ENCODE measurements at regions not wholly inside any gene's neighbourhood (a gene's known extent, or its start where the extent isn't known, plus 50 kb on each side); places are given as distances from the start of the nearest gene placed in this dataset.

- H3K23ac ChIP-seq (ENCODE audit: insufficient read length, low read depth, low read length), result no peak overlapping the region
- no peaks in the 10 kb centered on the region for H3K79me2 ChIP-seq (ENCODE audit: insufficient read depth, low read length)
- no peaks in the 10 kb centered on the region for H3K9me3 ChIP-seq (ENCODE audit: control insufficient read depth, low read depth, low read length)
- Mint-ChIP-seq H3K27ac (no peak overlapping the region), H3K4me3 (no peak overlapping the region), H3K4me1 (peaks cover 0 to 6% of the 10 kb centered on the region in 2 experiments; a peak in 3 of 4 replicates), H3K27me3 (ENCODE audit: low read depth) (no peaks in the 10 kb centered on the region), H3K9me3 (no peaks in the 10 kb centered on the region), H3K36me3 (ENCODE audit: insufficient read depth in 1 of 3, low read depth in 3 of 3) (no peaks in the 10 kb centered on the region)
- H3K9ac ChIP-seq (ENCODE audit: extremely low read depth, insufficient read length, low read length), result no peak overlapping the region
- H2AFZ ChIP-seq (ENCODE audit: low read length), result no peak overlapping the region
- H3K27ac ChIP-seq (ENCODE audit: insufficient read length, low read depth, low read length), result no peak overlapping the region
- H2BK5ac ChIP-seq (ENCODE audit: insufficient read length, low read length), result no peak overlapping the region
- no peak overlapping the region for H2BK120ac ChIP-seq (ENCODE audit: low read depth, low read length, poor library complexity, severe bottlenecking)
- no peak for TF ChIP-seq CTCF (conservative IDR thresholded peaks at IDR 0.05)
- no peaks in the 10 kb centered on the region for H3K27me3 ChIP-seq (ENCODE audit: insufficient read depth, low read length)
- H4K20me1 ChIP-seq (ENCODE audit: control insufficient read depth, insufficient read depth, insufficient read length), result no peaks in the 10 kb centered on the region
- H3K23me2 ChIP-seq (ENCODE audit: insufficient read length, low read depth, low read length, poor library complexity, severe bottlenecking), result no peaks in the 10 kb centered on the region
- H4K91ac ChIP-seq (ENCODE audit: insufficient read length, low read depth, low read length), result no peak overlapping the region
- H2AK5ac ChIP-seq (ENCODE audit: insufficient read length, low read length), result no peak overlapping the region
- no CpG with 5 or more reads among the region's 5 CpGs for WGBS (ENCODE audit: extremely low coverage, insufficient read length, low lambda C conversion rate)
- no peak overlapping the region for H2BK20ac ChIP-seq (ENCODE audit: low read depth, low read length, poor library complexity, severe bottlenecking)
- no peak overlapping the region for H2BK12ac ChIP-seq (ENCODE audit: insufficient read length, low read depth, low read length)
- H3K56ac ChIP-seq (ENCODE audit: insufficient read length, low read depth, low read length), result no peak overlapping the region
- H4K8ac ChIP-seq (replicated peaks; ENCODE audit: insufficient read length, low read depth, low read length), result no peak overlapping the region
- no peak overlapping the region for H3T11ph ChIP-seq (ENCODE audit: low read length)
- H3K4me1 ChIP-seq (ENCODE audit: insufficient read depth, low read length), result no peaks in the 10 kb centered on the region
- H3K79me1 ChIP-seq (ENCODE audit: insufficient read depth, low read depth, low read length, poor library complexity, severe bottlenecking), result no peaks in the 10 kb centered on the region
- H3K4ac ChIP-seq (ENCODE audit: low read depth, low read length), result no peak overlapping the region
- no peak overlapping the region for H3K18ac ChIP-seq (ENCODE audit: insufficient read length, low read depth, low read length)
- H3K14ac ChIP-seq (ENCODE audit: insufficient read depth, low read length), result no peak overlapping the region
- no peak overlapping the region for H2BK15ac ChIP-seq (ENCODE audit: low read depth, low read length)
- no peak overlapping the region for H3K4me2 ChIP-seq (ENCODE audit: insufficient read depth, insufficient read length, low read length)
- no peak for DNase-seq
- H4K5ac ChIP-seq (ENCODE audit: insufficient read length, low read depth, low read length), result no peak overlapping the region
These were observed 181.6 kb upstream of the CHST9 start for GRCh38 chr18:27366665-27367064.
